ENCODE measurements at regions not wholly inside any gene's neighbourhood (a gene's known extent, or its start where the extent isn't known, plus 50 kb on each side); places are given as distances from the start of the nearest gene placed in this dataset.
"Not testable (repeated sequence)": the region's sequence is repeated elsewhere in the genome, so short reads cannot be mapped to it uniquely, and the experiment has no call there.

GRCh38 chr21:20186186-20186585 lies 812.0 kb upstream of the NCAM2 start:
- Mint-ChIP-seq H3K9me3 (peaks cover 12% of the 10 kb centered on the region), H3K4me1 (ENCODE audit: low read depth) (no peaks in the 10 kb centered on the region), H3K27ac (no peak overlapping the region), H3K4me3 (no peak overlapping the region), H3K27me3 (no peaks in the 10 kb centered on the region), H3K36me3 (ENCODE audit: low read depth) (no peaks in the 10 kb centered on the region)
- no peak for TF ChIP-seq CTCF (IDR thresholded peaks at IDR 0.05)
- intact Hi-C loops (cut with micrococcal nuclease) = no loop called here
- DNase-seq = no peak
- no peak for ATAC-seq
- CTCF ChIA-PET = no interaction called here
- POLR2A ChIA-PET = no interaction called here

- TF ChIP-seq CTCF (IDR thresholded peaks at IDR 0.05) = no peak
- H3K27ac Mint-ChIP-seq = no peak overlapping the region
- DNase-seq = no peak
- no peak for ATAC-seq
- no peaks in the 10 kb centered on the region for H3K27me3 Mint-ChIP-seq
- no peak overlapping the region for H3K4me3 Mint-ChIP-seq
- H3K4me1 Mint-ChIP-seq (ENCODE audit: low read depth) = no peaks in the 10 kb centered on the region
- intact Hi-C loops (cut with micrococcal nuclease) = no loop called here
- POLR2A ChIA-PET = interaction anchor here (0.6 kb wide), 1 partner anchor 31 kb away, joined by 3 read pairs; no protein-coding TSS in a partner anchor
- peaks cover 10% of the 10 kb centered on the region for H3K9me3 Mint-ChIP-seq
- CTCF ChIA-PET = no interaction called here
- H3K36me3 Mint-ChIP-seq (ENCODE audit: low read depth) = no peaks in the 10 kb centered on the region
These were observed 811.2 kb upstream of the NCAM2 start for GRCh38 chr21:20187028-20187427.

GRCh38 chr21:20201323-20201722 lies 796.9 kb upstream of the NCAM2 start:
- CTCF ChIA-PET; DNase-seq; H3K4me1 Mint-ChIP-seq (ENCODE audit: low read depth); POLR2A ChIA-PET; H3K4me3 Mint-ChIP-seq; intact Hi-C loops (cut with micrococcal nuclease); H3K36me3 Mint-ChIP-seq (ENCODE audit: low read depth); H3K27me3 Mint-ChIP-seq; ATAC-seq; H3K27ac Mint-ChIP-seq: not testable (repeated sequence)
- H3K9me3 Mint-ChIP-seq = peaks cover 15% of the 10 kb centered on the region

- Mint-ChIP-seq H3K27me3 (no peaks in the 10 kb centered on the region), H3K36me3 (ENCODE audit: low read depth) (no peaks in the 10 kb centered on the region), H3K4me3 (no peak overlapping the region), H3K27ac (no peak overlapping the region), H3K4me1 (ENCODE audit: low read depth) (no peaks in the 10 kb centered on the region), H3K9me3 (peaks cover 9% of the 10 kb centered on the region)
- DNase-seq (no peak), ATAC-seq (no peak)
- TF ChIP-seq CTCF (IDR thresholded peaks at IDR 0.05) = no peak
- ChIA-PET POLR2A (no interaction called here), CTCF (no interaction called here)
- intact Hi-C loops (cut with micrococcal nuclease) = no loop called here
These were observed 790.9 kb upstream of the NCAM2 start for GRCh38 chr21:20207335-20207734.

- DNase-seq (no peak), ATAC-seq (no peak)
- POLR2A ChIA-PET = no interaction called here
- intact Hi-C loops (cut with micrococcal nuclease) = no loop called here
- Mint-ChIP-seq H3K9me3 (peaks cover 9% of the 10 kb centered on the region), H3K27ac (no peak overlapping the region), H3K36me3 (ENCODE audit: low read depth) (no peaks in the 10 kb centered on the region), H3K4me1 (ENCODE audit: low read depth) (no peaks in the 10 kb centered on the region), H3K4me3 (no peak overlapping the region), H3K27me3 (no peaks in the 10 kb centered on the region)
- no peak for TF ChIP-seq CTCF (IDR thresholded peaks at IDR 0.05)
- CTCF ChIA-PET = no interaction called here
These were observed 782.2 kb upstream of the NCAM2 start for GRCh38 chr21:20215959-20216358.

- peaks cover 8% of the 10 kb centered on the region for H3K9me3 Mint-ChIP-seq
- ATAC-seq (no peak), DNase-seq (no peak)
- no peak for TF ChIP-seq CTCF (IDR thresholded peaks at IDR 0.05)
- no peaks in the 10 kb centered on the region for H3K36me3 Mint-ChIP-seq (ENCODE audit: low read depth)
- H3K4me1 Mint-ChIP-seq (ENCODE audit: low read depth) = no peaks in the 10 kb centered on the region
- H3K27me3 Mint-ChIP-seq = no peaks in the 10 kb centered on the region
- POLR2A ChIA-PET = no interaction called here
- CTCF ChIA-PET = no interaction called here
- no peak overlapping the region for H3K4me3 Mint-ChIP-seq
- no peak overlapping the region for H3K27ac Mint-ChIP-seq
- intact Hi-C loops (cut with micrococcal nuclease) = no loop called here
These were observed 777.6 kb upstream of the NCAM2 start for GRCh38 chr21:20220586-20220985.

- H3K4me1 Mint-ChIP-seq (ENCODE audit: low read depth); H3K27me3 Mint-ChIP-seq; POLR2A ChIA-PET; intact Hi-C loops (cut with micrococcal nuclease); H3K27ac Mint-ChIP-seq; H3K36me3 Mint-ChIP-seq (ENCODE audit: low read depth); DNase-seq; ATAC-seq; H3K4me3 Mint-ChIP-seq; CTCF ChIA-PET: not testable (repeated sequence)
- H3K9me3 Mint-ChIP-seq = peaks cover 11% of the 10 kb centered on the region
These were observed 776.2 kb upstream of the NCAM2 start for GRCh38 chr21:20221981-20222380.

GRCh38 chr21:20236649-20237048 lies 761.6 kb upstream of the NCAM2 start:
- POLR2A ChIA-PET; ATAC-seq; CTCF ChIA-PET; H3K4me3 Mint-ChIP-seq; H3K36me3 Mint-ChIP-seq (ENCODE audit: low read depth); H3K4me1 Mint-ChIP-seq (ENCODE audit: low read depth); H3K27me3 Mint-ChIP-seq; H3K27ac Mint-ChIP-seq; intact Hi-C loops (cut with micrococcal nuclease); DNase-seq: not testable (repeated sequence)
- H3K9me3 Mint-ChIP-seq = peaks cover 16% of the 10 kb centered on the region
